ENCODE measurements at regions not wholly inside any gene's neighbourhood (a gene's known extent, or its start where the extent isn't known, plus 50 kb on each side); places are given as distances from the start of the nearest gene placed in this dataset.

DNA sequence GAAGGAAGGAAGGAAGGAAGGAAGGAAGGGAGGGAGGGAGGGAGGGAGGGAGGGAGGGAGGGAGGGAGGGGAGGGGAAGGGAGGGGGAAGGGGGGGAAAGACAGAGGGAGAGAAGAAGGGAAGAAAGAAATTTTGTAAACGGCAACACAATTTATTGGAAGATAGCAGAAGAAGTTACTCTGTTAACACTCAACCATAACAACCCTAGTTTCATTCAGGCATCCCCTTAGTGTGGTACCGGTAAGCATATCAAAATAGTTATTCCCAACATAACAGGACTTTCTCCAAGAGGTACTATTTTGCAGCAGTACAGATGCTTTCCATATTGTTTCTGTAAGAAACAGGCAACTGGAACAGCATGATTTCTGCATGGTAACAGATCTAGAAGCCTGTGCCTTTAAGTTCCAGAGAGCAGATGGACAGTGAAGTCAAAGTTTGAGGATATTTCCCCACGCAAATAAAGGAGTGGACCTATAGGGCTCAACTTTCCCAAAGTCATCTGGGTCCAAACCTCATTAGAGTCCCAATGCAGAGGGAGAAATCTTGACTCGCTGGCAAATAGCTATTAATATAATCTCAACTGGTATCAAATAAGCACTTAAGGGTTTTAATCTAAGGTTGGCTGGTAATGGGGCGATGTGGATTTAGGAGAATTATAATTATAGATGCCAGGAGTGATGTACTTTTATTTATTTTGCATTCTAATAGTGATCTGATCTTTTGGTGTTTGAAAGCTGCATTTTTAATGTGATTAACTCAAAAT is 69.4 kb downstream of the TENT5A start:
- Mint-ChIP-seq H3K27me3 (ENCODE audit: insufficient read depth, low read depth, poor library complexity) (no peaks in the 10 kb centered on the region), H3K4me1 (no peaks in the 10 kb centered on the region), H3K27ac (no peak overlapping the region), H3K4me3 (no peak overlapping the region), H3K9me3 (no peaks in the 10 kb centered on the region), H3K36me3 (ENCODE audit: low read depth) (no peaks in the 10 kb centered on the region)
- H3K27me3 ChIP-seq (ENCODE audit: insufficient read depth), result no peaks in the 10 kb centered on the region
- H3K79me2 ChIP-seq (replicated peaks; ENCODE audit: insufficient read depth), result no peaks in the 10 kb centered on the region
- H3K4me3 ChIP-seq, result no peak overlapping the region
- H3K36me3 ChIP-seq (ENCODE audit: insufficient read depth), result no peaks in the 10 kb centered on the region
- H3K9me2 ChIP-seq (ENCODE audit: insufficient read depth), result no peaks in the 10 kb centered on the region
- no peaks in the 10 kb centered on the region; the same call in 1 of the 2 replicates for H4K20me1 ChIP-seq (replicated peaks; ENCODE audit: insufficient read depth)
- TF ChIP-seq, protein P1, sequence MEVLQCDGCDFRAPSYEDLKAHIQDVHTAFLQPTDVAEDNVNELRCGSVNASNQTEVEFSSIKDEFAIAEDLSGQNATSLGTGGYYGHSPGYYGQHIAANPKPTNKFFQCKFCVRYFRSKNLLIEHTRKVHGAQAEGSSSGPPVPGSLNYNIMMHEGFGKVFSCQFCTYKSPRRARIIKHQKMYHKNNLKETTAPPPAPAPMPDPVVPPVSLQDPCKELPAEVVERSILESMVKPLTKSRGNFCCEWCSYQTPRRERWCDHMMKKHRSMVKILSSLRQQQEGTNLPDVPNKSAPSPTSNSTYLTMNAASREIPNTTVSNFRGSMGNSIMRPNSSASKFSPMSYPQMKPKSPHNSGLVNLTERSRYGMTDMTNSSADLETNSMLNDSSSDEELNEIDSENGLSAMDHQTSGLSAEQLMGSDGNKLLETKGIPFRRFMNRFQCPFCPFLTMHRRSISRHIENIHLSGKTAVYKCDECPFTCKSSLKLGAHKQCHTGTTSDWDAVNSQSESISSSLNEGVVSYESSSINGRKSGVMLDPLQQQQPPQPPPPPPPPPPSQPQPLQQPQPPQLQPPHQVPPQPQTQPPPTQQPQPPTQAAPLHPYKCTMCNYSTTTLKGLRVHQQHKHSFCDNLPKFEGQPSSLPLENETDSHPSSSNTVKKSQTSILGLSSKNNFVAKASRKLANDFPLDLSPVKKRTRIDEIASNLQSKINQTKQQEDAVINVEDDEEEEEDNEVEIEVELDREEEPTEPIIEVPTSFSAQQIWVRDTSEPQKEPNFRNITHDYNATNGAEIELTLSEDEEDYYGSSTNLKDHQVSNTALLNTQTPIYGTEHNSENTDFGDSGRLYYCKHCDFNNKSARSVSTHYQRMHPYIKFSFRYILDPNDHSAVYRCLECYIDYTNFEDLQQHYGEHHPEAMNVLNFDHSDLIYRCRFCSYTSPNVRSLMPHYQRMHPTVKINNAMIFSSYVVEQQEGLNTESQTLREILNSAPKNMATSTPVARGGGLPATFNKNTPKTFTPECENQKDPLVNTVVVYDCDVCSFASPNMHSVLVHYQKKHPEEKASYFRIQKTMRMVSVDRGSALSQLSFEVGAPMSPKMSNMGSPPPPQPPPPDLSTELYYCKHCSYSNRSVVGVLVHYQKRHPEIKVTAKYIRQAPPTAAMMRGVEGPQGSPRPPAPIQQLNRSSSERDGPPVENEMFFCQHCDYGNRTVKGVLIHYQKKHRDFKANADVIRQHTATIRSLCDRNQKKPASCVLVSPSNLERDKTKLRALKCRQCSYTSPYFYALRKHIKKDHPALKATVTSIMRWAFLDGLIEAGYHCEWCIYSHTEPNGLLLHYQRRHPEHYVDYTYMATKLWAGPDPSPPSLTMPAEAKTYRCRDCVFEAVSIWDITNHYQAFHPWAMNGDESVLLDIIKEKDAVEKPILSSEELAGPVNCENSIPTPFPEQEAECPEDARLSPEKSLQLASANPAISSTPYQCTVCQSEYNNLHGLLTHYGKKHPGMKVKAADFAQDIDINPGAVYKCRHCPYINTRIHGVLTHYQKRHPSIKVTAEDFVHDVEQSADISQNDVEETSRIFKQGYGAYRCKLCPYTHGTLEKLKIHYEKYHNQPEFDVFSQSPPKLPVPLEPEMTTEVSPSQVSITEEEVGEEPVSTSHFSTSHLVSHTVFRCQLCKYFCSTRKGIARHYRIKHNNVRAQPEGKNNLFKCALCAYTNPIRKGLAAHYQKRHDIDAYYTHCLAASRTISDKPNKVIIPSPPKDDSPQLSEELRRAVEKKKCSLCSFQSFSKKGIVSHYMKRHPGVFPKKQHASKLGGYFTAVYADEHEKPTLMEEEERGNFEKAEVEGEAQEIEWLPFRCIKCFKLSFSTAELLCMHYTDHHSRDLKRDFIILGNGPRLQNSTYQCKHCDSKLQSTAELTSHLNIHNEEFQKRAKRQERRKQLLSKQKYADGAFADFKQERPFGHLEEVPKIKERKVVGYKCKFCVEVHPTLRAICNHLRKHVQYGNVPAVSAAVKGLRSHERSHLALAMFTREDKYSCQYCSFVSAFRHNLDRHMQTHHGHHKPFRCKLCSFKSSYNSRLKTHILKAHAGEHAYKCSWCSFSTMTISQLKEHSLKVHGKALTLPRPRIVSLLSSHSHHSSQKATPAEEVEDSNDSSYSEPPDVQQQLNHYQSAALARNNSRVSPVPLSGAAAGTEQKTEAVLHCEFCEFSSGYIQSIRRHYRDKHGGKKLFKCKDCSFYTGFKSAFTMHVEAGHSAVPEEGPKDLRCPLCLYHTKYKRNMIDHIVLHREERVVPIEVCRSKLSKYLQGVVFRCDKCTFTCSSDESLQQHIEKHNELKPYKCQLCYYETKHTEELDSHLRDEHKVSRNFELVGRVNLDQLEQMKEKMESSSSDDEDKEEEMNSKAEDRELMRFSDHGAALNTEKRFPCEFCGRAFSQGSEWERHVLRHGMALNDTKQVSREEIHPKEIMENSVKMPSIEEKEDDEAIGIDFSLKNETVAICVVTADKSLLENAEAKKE (CRISPR knock-in tag; IDR thresholded peaks at IDR 0.05), result no peak
- no peak for TF ChIP-seq CREB1 (CRISPR knock-in tag; IDR thresholded peaks at IDR 0.05; ENCODE audit: low read depth)
- no peak for TF ChIP-seq NANOG (IDR thresholded peaks at IDR 0.05; ENCODE audit: borderline replicate concordance)
- TF ChIP-seq, protein P2, sequence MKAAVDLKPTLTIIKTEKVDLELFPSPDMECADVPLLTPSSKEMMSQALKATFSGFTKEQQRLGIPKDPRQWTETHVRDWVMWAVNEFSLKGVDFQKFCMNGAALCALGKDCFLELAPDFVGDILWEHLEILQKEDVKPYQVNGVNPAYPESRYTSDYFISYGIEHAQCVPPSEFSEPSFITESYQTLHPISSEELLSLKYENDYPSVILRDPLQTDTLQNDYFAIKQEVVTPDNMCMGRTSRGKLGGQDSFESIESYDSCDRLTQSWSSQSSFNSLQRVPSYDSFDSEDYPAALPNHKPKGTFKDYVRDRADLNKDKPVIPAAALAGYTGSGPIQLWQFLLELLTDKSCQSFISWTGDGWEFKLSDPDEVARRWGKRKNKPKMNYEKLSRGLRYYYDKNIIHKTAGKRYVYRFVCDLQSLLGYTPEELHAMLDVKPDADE (IDR thresholded peaks at IDR 0.05), result no peak
- TF ChIP-seq POLR2AphosphoS5 (IDR thresholded peaks at IDR 0.05; ENCODE audit: low read depth), result no peak
- no peak for TF ChIP-seq EZH2 (IDR thresholded peaks at IDR 0.05; ENCODE audit: low read depth, unreplicated experiment)
- TF ChIP-seq ZNF114 (CRISPR knock-in tag; IDR thresholded peaks at IDR 0.05), result no peak
- TF ChIP-seq JUNB (IDR thresholded peaks at IDR 0.05; ENCODE audit: unreplicated experiment), result no peak
- TF ChIP-seq, protein P3, sequence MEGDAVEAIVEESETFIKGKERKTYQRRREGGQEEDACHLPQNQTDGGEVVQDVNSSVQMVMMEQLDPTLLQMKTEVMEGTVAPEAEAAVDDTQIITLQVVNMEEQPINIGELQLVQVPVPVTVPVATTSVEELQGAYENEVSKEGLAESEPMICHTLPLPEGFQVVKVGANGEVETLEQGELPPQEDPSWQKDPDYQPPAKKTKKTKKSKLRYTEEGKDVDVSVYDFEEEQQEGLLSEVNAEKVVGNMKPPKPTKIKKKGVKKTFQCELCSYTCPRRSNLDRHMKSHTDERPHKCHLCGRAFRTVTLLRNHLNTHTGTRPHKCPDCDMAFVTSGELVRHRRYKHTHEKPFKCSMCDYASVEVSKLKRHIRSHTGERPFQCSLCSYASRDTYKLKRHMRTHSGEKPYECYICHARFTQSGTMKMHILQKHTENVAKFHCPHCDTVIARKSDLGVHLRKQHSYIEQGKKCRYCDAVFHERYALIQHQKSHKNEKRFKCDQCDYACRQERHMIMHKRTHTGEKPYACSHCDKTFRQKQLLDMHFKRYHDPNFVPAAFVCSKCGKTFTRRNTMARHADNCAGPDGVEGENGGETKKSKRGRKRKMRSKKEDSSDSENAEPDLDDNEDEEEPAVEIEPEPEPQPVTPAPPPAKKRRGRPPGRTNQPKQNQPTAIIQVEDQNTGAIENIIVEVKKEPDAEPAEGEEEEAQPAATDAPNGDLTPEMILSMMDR (conservative IDR thresholded peaks at IDR 0.05; ENCODE audit: low read depth in 2 of 2), result no peak
- TF ChIP-seq EZH2phosphoT487 (IDR thresholded peaks at IDR 0.05; ENCODE audit: unreplicated experiment), result no peak
- no peak for TF ChIP-seq STAT1 (IDR thresholded peaks at IDR 0.05; ENCODE audit: unreplicated experiment)
- TF ChIP-seq ZNF331 (CRISPR knock-in tag; IDR thresholded peaks at IDR 0.05; ENCODE audit: low read depth), result no peak
- TF ChIP-seq, protein P4, sequence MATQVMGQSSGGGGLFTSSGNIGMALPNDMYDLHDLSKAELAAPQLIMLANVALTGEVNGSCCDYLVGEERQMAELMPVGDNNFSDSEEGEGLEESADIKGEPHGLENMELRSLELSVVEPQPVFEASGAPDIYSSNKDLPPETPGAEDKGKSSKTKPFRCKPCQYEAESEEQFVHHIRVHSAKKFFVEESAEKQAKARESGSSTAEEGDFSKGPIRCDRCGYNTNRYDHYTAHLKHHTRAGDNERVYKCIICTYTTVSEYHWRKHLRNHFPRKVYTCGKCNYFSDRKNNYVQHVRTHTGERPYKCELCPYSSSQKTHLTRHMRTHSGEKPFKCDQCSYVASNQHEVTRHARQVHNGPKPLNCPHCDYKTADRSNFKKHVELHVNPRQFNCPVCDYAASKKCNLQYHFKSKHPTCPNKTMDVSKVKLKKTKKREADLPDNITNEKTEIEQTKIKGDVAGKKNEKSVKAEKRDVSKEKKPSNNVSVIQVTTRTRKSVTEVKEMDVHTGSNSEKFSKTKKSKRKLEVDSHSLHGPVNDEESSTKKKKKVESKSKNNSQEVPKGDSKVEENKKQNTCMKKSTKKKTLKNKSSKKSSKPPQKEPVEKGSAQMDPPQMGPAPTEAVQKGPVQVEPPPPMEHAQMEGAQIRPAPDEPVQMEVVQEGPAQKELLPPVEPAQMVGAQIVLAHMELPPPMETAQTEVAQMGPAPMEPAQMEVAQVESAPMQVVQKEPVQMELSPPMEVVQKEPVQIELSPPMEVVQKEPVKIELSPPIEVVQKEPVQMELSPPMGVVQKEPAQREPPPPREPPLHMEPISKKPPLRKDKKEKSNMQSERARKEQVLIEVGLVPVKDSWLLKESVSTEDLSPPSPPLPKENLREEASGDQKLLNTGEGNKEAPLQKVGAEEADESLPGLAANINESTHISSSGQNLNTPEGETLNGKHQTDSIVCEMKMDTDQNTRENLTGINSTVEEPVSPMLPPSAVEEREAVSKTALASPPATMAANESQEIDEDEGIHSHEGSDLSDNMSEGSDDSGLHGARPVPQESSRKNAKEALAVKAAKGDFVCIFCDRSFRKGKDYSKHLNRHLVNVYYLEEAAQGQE (IDR thresholded peaks at IDR 0.05; ENCODE audit: unreplicated experiment), result no peak
- DNase-seq (ENCODE audit: low spot score) (no peak), ATAC-seq (no peak)
- H2AFZ ChIP-seq, result no peak overlapping the region
- H3K4me1 ChIP-seq (ENCODE audit: insufficient read depth), result no peaks in the 10 kb centered on the region
- H3K4me2 ChIP-seq, result no peak overlapping the region
- no peaks in the 10 kb centered on the region for H3F3A ChIP-seq (replicated peaks; ENCODE audit: low read depth)
- no peak overlapping the region for H3K27ac ChIP-seq (ENCODE audit: low read depth)

Data from GM23338 (cell line).